GM19025 (cell line): ENCODE measurements at regions not wholly inside any gene's neighbourhood (a gene's known extent, or its start where the extent isn't known, plus 50 kb on each side); places are given as distances from the start of the nearest gene placed in this dataset.
"Not testable (repeated sequence)": the region's sequence is repeated elsewhere in the genome, so short reads cannot be mapped to it uniquely, and the experiment has no call there.

ENCODE experiments used
- ATAC-seq: cut with Tn5 transposase; IDR thresholded peaks from one replicate; pipeline ENCODE4 v1.9.1; 2021; ENCODE audit warnings: mild to moderate bottlenecking, low read depth, moderate library complexity; ENCODE audit not compliant: unreplicated experiment

- no peak for ATAC-seq
Measured at GRCh38 chr7:113331155-113331898, 213.0 kb upstream of the SMIM30 start.

GRCh38 chr7:113321201-113321600, 202.8 kb upstream of the SMIM30 start:
- no peak for ATAC-seq

- no peak for ATAC-seq
Measured at GRCh38 chr7:113320419-113320818, 202.1 kb upstream of the SMIM30 start.

GRCh38 chr7:113314594-113314993, 196.2 kb upstream of the SMIM30 start:
- ATAC-seq: no peak

GRCh38 chr7:113308399-113308798, 190.0 kb upstream of the SMIM30 start:
- no peak for ATAC-seq

GRCh38 chr7:113307147-113307546, 188.8 kb upstream of the SMIM30 start:
- ATAC-seq: no peak

GRCh38 chr7:113306302-113306701, 187.9 kb upstream of the SMIM30 start:
- ATAC-seq: no peak

- no peak for ATAC-seq
Measured at GRCh38 chr7:113304104-113304503, 185.8 kb upstream of the SMIM30 start.

- ATAC-seq: not testable (repeated sequence)
Measured at GRCh38 chr7:113303388-113303787, 185.0 kb upstream of the SMIM30 start.

GRCh38 chr7:113301983-113302382, 183.6 kb upstream of the SMIM30 start:
- no peak for ATAC-seq

GRCh38 chr7:113301141-113301540, 182.8 kb upstream of the SMIM30 start:
- ATAC-seq: no peak

- ATAC-seq: no peak
Measured at GRCh38 chr7:113299748-113300147, 181.4 kb upstream of the SMIM30 start.

GRCh38 chr7:113298501-113298900, 180.1 kb upstream of the SMIM30 start:
- ATAC-seq: no peak

GRCh38 chr7:113294750-113295149, 176.4 kb upstream of the SMIM30 start:
- no peak for ATAC-seq

GRCh38 chr7:113292105-113292504, 173.8 kb upstream of the SMIM30 start:
- no peak for ATAC-seq

- ATAC-seq: no peak
Measured at GRCh38 chr7:113291058-113291457, 172.7 kb upstream of the SMIM30 start.

GRCh38 chr7:113289140-113289740, 170.9 kb upstream of the SMIM30 start:
- ATAC-seq: no peak

GRCh38 chr7:113285411-113285810, 167.1 kb upstream of the SMIM30 start:
- no peak for ATAC-seq

GRCh38 chr7:113283861-113284260, 165.5 kb upstream of the SMIM30 start:
- ATAC-seq: no peak

GRCh38 chr7:113282875-113283274, 164.5 kb upstream of the SMIM30 start:
- no peak for ATAC-seq

- ATAC-seq: no peak
Measured at GRCh38 chr7:113281223-113281622, 162.9 kb upstream of the SMIM30 start.

GRCh38 chr7:113279256-113279655, 160.9 kb upstream of the SMIM30 start:
- no peak for ATAC-seq
